ENCODE measurements at regions not wholly inside any gene's neighbourhood (a gene's known extent, or its start where the extent isn't known, plus 50 kb on each side); places are given as distances from the start of the nearest gene placed in this dataset.

DNA sequence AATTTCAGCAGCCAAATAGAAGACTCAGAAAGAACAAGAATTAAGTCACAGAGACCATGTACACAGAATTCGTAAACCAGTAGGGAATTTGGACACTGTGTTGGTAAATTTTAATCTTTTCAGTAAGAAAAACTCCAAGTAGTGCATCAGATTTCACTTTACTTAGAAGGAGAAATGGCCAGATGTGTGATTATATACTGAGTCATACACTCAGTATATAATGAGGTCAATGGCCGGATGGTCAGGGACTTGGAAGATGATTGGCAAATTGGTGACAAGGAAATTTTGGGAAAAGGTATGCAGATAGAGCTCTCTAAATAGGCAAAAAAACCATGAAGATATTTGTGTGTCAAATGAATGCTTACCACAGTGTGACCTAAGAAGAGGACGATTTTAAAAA lies 399.8 kb upstream of the LRRC7 start:
- Histone ChIP-seq H3K36me3 (no peaks in the 10 kb centered on the region), H3K27ac (no peak overlapping the region), H3K4me3 (no peak overlapping the region), H3K9me3 (peaks cover 0 to 3% (median 0%) of the 10 kb centered on the region in 4 donors), H3K27me3 (no peaks in the 10 kb centered on the region), H3K4me1 (no peaks in the 10 kb centered on the region)
- TF ChIP-seq POLR2A (IDR thresholded peaks at IDR 0.05), result no peak
- TF ChIP-seq CTCF (IDR thresholded peaks at IDR 0.05), result no peak
- DNase-seq, result no peak

DNA sequence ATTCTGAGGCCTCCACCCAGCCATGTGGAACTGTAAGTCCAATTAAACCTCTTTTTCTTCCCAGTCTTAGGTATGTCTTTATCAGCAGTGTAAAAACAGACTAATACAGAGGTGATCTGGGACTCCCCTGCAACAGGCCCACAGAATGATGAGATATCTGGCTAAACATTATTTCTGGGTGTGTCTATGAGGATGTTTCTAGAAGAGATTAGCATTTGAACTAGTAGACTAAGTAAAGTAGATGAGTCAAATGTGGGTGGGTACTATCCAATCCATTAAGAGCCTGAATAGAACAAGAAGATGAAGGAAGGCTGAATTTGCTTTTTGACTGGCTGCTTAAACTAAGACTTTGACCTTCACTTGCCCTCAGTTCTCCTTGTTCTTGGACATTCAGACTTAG lies 396.5 kb upstream of the LRRC7 start:
- no peak overlapping the region for H3K4me3 ChIP-seq
- no peak for TF ChIP-seq POLR2A (IDR thresholded peaks at IDR 0.05)
- TF ChIP-seq CTCF (IDR thresholded peaks at IDR 0.05), result no peak
- H3K9me3 ChIP-seq, result peaks cover 0 to 3% (median 0%) of the 10 kb centered on the region in 4 donors
- no peak for DNase-seq
- no peaks in the 10 kb centered on the region for H3K36me3 ChIP-seq
- no peak overlapping the region for H3K27ac ChIP-seq
- H3K4me1 ChIP-seq, result no peaks in the 10 kb centered on the region
- H3K27me3 ChIP-seq, result no peaks in the 10 kb centered on the region

DNA sequence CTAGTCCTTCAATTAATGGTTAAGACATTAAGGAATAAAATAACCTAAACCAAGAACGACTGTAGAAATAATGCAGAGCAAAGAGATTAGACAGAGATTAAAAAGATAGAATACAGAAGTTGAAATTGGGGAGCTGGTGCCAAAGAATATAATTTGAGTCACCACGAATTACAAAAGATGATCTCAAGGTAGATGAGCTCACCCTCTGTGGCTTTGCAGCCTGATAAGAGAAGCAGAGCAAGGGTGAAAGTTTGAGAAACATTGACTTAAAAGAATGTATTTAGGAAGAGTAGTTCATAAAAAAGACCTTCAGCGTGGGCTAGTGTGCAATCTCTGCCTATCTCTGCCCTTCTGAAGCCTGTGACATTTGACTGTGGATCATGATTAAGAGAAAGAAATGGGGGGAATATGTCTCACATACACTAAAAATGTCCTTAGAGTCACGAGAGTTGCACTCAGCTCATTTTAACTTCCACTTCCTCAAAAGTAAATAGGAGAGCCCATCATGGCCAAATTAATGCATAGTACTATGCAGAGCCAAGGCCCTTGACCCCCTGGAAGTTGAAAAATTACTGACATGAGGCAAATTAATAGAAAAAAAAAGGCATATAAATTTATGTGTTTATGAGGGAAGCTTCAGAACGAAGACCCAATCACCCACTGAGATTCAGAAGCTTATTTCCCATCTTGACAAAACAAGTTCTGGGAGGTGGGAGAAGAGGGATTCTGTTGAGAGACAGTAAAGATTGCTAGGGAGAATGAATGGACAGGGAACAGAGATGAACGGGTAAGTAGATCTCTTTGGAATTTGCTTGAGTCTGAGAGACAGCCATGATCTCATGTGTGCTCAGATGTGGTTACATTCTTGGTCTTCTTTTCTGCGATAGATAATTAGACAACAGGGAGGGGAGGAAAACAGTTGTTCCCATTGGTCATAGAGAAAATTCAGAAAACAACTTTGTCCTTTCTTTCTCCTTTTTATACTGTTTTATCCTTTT lies 395.4 kb upstream of the LRRC7 start:
- H3K27me3 ChIP-seq, result no peaks in the 10 kb centered on the region
- no peaks in the 10 kb centered on the region for H3K4me1 ChIP-seq
- H3K4me3 ChIP-seq, result no peak overlapping the region
- H3K36me3 ChIP-seq, result no peaks in the 10 kb centered on the region
- no peak overlapping the region for H3K27ac ChIP-seq
- H3K9me3 ChIP-seq, result peaks cover 0 to 3% (median 0%) of the 10 kb centered on the region in 4 donors
- no peak for TF ChIP-seq CTCF (IDR thresholded peaks at IDR 0.05)
- no peak for TF ChIP-seq POLR2A (IDR thresholded peaks at IDR 0.05)
- no peak for DNase-seq

GRCh38 chr1:69175053-69175452 lies 392.7 kb upstream of the LRRC7 start:
- DNase-seq, result no peak
- H3K36me3 ChIP-seq, result no peaks in the 10 kb centered on the region
- H3K27ac ChIP-seq, result no peak overlapping the region
- H3K4me1 ChIP-seq, result no peaks in the 10 kb centered on the region
- H3K4me3 ChIP-seq, result no peak overlapping the region
- no peak for TF ChIP-seq CTCF (IDR thresholded peaks at IDR 0.05)
- TF ChIP-seq POLR2A (IDR thresholded peaks at IDR 0.05), result no peak
- peaks cover 0 to 3% (median 0%) of the 10 kb centered on the region in 4 donors for H3K9me3 ChIP-seq
- no peaks in the 10 kb centered on the region for H3K27me3 ChIP-seq

DNA sequence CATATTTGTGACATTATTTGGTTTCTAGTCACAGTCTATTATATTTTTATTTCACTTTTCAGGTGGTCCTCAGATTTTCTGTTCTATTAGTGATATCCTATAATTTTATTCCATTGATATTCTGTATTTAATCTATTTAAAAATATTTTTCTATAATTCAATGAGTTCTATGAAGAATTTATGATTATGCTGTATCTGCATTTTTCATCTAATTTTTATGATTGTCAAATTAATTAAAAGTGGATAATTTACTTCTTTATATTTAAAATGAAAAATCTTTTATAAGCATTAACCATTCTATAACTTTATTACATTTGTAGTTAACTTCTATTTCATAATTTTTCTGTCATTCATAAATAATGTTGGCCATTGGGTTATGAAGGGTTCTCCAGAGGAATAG lies 387.4 kb upstream of the LRRC7 start:
- no peak for DNase-seq
- no peaks in the 10 kb centered on the region for H3K27me3 ChIP-seq
- H3K36me3 ChIP-seq, result no peaks in the 10 kb centered on the region
- no peaks in the 10 kb centered on the region for H3K9me3 ChIP-seq
- TF ChIP-seq POLR2A (IDR thresholded peaks at IDR 0.05) (no peak), CTCF (IDR thresholded peaks at IDR 0.05) (no peak)
- no peaks in the 10 kb centered on the region for H3K4me1 ChIP-seq
- H3K27ac ChIP-seq, result no peak overlapping the region
- H3K4me3 ChIP-seq, result no peak overlapping the region
